ENCODE measurements at regions not wholly inside any gene's neighbourhood (a gene's known extent, or its start where the extent isn't known, plus 50 kb on each side); places are given as distances from the start of the nearest gene placed in this dataset.

GRCh38 chr3:194805546-194805945 is 119.9 kb downstream of the FAM43A start:
- no peak for TF ChIP-seq GATA3 (IDR thresholded peaks at IDR 0.05; ENCODE audit: low read depth, low read length)
- TF ChIP-seq GATA2 (IDR thresholded peaks at IDR 0.05; ENCODE audit: low read depth, low read length), result no peak

Data from SH-SY5Y (cell line).